ENCODE measurements at regions not wholly inside any gene's neighbourhood (a gene's known extent, or its start where the extent isn't known, plus 50 kb on each side); places are given as distances from the start of the nearest gene placed in this dataset.

GRCh38 chr6:14783594-14783993 is 462.3 kb upstream of the JARID2 start:
- DNase-seq (ENCODE audit: low spot score) = no peak

- no peak for DNase-seq (ENCODE audit: low spot score)
Measured at GRCh38 chr6:14784596-14785492, 461.0 kb upstream of the JARID2 start.

GRCh38 chr6:14785493-14785790 is 460.4 kb upstream of the JARID2 start:
- DNase-seq (ENCODE audit: low spot score) = no peak

- no peak for DNase-seq (ENCODE audit: low spot score)
Measured at GRCh38 chr6:14786008-14786407, 459.9 kb upstream of the JARID2 start.

GRCh38 chr6:14786455-14786854 is 459.4 kb upstream of the JARID2 start:
- DNase-seq (ENCODE audit: low spot score) = no peak

DNA sequence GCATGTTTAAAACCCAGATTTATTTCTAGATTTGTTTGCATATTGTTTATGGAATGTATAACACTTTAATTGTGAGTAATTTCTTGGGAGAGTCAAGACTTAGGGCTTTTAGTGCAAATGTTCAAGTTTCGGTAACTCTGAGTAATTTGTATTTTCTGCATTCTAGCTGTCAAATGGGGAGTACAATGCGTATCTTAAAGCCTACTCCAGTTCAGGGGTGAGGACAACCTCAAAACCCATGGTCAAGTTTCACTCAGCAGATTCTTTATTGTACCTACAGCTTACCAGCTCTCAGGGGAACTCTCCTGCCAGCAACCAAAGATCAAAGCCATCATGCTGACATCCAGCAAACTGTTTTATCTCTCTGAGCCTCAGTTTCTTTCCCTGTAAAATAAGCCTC is 458.6 kb upstream of the JARID2 start:
- no peak for DNase-seq (ENCODE audit: low spot score)

DNA sequence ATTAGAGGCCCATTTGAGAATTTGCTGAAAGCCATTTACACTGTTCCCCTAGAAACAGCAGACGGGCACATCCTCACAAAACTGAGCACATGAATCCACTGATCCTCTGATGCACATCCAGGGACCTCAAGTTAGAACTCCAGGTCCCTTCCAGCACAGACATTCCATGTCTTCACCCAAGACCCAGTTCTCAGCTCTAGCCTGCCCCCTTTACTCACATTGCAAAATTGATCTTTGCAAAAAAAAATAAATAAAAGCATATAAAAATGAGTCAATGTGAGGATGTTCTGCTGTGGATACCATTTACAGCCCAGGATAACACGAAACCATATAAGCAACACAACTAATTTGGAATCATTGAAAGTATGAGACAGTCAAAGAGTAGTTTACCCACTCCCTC is 458.2 kb upstream of the JARID2 start:
- no peak for DNase-seq (ENCODE audit: low spot score)

- no peak for DNase-seq (ENCODE audit: low spot score)
Measured at GRCh38 chr6:14789996-14790395, 455.9 kb upstream of the JARID2 start.

- no peak for DNase-seq (ENCODE audit: low spot score)
Measured at GRCh38 chr6:14790976-14791375, 454.9 kb upstream of the JARID2 start.

DNA sequence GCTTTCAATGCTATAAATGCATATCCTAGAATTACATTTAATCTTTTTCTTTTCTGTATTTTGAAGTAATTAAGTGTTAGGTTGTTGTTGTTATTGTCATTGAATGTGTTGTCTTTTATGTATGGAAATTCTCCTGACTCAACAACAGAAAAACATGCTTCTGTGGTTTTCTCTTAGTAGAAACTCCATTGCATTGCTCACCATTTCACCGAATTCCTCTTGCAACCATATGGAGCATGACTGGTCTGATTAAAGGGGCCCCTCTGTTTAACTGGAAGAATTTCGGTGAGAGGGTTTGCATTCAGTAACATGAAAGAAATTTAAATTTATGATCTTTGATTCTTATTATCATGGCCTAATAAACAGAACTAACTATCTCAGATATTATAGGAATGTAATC is 454.3 kb upstream of the JARID2 start:
- DNase-seq (ENCODE audit: low spot score) = no peak

DNA sequence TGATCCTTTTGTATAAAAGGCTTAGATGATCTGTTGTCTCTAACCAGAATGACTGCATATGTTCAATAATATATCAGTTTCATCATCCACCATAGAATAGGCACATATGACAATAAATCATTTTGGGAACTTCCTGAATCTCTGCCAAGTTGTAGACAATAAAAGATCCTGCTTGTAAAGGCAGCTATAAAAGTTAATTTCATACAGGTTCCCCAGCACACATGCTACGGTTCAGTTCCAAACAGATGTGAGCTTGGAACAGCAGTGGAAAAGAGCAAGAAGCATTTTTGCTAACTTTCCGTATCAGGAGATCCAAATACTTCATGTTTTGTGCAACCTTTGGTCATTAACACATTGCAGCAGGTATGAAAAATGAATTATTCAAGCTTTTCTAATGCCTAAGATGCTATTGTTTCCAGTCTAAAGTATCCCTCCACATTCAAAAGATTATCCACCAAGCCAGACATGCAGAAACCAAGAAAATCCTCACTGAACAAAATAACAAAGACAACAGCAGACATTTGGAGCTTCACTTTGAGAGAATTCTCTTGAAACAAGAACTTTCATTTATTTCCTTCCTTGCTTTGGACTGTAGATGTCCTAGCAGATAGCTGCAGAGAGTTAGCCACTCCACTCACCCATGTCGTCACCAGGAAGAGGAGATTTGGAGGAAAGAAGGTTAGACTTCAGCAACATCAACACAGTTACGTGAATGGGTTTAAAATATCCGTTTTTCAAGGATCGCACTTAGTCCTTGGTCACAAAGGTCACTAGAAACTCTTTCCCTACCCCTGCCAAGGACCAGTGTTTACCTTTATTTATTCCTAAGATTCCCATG is 453.5 kb upstream of the JARID2 start:
- DNase-seq (ENCODE audit: low spot score) = no peak

DNA sequence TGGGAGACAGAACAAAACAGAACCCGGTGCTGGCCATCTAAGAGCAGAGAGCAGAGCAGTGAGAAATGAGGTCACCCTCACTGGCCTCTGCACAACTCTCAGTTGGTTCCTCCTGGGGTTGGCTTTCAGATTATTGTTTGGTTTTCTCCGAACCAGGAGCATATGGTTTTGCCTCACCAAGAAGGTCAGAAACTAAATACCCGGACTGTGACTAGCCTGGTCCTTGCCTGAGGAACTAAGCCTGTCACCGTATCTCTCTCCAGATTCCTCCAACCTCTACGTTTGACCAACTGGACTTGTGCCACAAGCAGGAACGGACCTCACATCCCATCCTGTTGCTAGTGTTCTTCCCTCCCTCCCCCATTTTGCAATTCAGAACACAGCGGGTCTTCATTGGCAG is 450.4 kb upstream of the JARID2 start:
- no peak for DNase-seq (ENCODE audit: low spot score)

DNA sequence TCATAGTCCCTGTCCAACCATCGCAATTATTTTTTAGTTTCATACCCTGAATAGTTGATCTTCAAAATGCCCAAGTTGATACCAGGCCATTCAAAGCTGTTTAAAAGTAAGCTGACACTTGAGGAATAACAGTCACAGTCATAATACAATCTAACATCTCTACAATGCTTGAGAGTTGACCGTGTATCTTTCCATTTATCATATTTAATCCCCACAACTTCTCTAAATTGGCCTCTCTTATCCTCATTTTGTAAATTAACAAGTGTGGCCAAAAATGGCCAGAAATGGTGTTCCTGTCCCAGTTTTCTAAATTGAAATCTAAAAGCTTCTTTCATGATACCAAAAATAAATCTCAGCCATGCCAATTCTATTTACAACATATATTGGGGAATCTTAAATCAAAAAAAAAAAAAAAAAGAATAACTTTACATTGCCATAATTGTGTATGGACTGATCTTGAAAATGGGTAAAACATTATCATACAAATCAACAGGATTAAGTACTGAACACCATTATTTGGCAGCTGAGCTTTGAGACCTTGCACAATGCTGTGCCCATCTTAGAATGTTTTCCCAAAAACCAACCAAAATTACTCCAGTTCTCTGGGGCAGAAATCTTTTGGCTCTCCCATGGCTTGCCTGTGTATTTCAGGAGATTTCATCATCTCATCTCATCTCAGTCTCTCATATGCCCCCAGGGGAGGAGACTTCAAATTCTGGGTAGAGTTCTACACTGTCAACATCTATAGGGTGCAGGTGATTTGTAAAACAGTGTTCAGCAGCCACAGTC is 448.7 kb upstream of the JARID2 start:
- DNase-seq (ENCODE audit: low spot score) = peak; percentile 44

DNA sequence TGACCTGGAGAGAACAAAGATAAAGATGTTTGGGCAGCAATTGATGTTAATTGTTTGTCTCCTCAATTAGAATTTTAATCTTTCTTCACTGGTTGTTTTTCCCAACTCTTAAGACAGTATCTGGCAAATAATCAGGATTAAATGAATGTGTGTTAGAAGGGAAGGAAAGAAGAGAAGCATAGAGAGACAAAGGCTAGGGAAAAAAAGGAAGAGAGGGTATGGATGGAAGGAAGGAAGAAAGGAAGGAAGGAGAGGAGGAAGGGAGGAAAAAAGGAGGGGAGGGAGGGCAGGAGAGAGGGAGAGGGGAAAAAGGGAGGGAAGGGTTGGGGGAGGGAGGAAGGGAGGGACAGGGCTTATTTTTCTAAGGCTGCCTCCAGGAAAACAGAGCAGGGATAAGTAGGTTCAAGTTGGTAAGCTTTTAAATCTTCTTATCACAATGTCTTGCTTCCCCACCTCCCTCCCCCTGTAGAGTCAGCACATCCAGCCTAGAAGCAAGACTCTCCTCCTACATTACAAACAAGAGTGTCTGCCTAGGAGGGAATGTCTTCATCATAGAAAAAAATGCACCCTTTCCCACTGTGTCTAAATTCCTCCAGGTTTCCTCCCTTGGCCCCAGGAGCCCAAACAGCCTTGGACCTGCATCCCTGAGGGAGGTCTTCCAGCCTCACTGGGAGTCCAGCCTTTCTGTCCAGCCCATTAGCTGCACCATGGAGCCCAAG is 447.8 kb upstream of the JARID2 start:
- DNase-seq (ENCODE audit: low spot score) = no peak

DNA sequence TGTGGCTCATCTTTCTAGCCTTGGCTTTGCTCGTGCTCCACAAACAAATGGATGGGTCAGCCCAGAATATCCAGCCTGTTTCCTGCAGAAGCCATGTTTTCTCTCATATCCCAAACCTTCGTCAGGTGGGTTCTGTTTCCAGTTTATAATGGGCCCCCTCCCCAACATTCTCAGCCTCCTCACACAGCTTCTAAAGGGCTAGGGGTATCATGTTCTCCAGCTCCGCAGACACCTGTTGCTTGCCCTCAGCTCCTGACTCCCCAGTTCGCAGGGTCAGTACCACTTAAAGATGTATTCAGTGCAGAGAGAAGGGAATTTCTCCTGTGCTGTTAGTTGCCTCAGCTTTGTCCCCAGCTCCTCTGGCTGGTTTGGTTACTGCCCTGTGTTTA is 447.3 kb upstream of the JARID2 start:
- no peak for DNase-seq (ENCODE audit: low spot score)

DNA sequence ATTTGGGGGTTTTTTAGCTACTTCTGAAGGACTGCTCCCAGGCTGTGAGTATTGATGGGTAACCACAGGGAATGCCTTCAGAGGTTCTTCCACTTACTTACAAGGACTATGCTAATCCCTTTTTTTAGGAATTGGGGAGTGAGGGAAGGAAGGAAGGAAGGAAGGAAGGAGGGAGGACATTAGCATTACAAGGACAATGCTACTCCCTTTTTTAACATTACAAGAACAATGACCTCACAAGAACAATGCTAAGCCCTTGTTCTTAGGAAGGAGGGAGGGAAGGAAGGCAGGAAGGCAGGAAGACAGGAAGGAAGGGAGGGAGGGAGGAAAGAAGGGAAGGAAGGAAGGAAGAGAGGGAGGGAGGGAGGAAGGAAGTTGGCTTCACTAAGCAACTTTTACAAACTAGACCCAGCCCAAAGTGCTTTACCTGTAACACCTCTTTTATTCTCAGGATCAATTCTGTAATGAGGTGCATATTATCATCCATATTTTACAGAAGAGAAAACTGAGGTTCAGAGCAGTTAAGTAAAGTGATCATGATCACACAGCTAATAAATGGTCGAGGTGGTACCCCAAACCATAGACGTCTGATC is 446.8 kb upstream of the JARID2 start:
- no peak for DNase-seq (ENCODE audit: low spot score)

GRCh38 chr6:14799928-14800327 is 445.9 kb upstream of the JARID2 start:
- DNase-seq (ENCODE audit: low spot score) = peak; percentile 89

DNA sequence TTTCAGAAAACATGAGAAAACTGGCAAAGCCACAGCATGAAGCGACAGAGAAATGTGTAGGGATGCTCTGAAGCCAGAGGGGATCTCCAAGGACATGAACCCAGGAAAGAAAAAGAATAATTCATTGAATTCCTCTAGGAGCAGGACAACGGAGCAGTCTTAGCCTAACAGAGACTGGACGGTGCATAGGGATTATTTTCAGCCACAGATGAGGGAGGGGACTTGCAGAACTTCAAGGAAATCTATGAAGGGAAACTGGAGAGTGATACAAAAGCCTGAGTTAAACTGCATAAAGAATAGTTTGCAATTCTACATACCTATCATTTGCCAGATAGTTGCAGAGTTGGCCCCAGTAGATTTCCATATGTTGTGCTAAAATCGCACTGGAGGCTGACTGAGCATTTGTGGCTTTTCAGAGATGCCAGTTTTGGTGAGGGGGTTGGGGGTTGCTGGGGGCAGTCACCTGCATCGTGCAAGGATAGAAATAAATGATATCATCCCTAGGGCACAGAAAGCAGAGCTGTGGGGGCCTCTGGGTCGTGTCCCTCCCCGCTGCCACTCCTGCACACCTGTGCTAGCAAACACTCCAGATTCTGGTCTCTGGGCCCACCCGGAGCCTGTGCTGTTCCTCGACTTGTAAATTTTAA is 443.2 kb upstream of the JARID2 start:
- DNase-seq (ENCODE audit: low spot score) = no peak

DNA sequence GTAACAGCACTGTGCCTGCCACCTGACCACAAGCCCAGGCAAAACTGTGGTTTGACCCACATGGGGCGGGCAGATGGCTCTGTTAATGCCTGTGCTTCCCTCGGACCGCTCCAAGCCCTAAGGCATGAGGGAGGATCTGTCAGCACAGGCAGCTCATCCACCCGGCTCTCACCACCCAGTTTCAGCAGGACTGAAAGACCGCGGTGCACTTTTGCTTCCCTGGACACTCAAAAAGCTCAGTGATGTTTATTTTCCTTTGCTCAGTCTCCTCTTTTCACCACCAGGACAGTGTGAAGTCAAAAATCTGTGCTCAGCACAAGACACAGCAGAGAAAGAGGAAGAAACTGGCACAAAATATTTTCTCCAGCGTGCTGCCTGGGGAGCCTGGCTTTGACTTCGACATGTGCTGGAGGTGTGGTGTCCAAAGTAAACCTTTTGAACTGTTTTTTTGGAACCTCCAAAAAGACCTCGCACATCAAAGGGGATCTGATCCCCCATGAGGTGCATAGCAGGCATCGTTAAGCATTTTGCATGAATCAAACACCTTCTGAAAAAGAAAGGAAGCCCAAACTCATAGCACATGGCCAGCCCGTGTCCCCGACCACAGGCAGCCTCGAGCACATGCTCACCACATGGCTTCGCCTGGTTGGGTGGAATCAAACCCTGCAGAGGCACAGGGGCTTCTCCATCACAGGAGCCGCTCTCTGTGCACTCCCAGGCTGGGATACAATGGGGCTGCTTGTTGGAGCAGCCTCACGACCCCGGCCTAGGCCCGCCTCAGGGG is 441.7 kb upstream of the JARID2 start:
- no peak for DNase-seq (ENCODE audit: low spot score)

DNA sequence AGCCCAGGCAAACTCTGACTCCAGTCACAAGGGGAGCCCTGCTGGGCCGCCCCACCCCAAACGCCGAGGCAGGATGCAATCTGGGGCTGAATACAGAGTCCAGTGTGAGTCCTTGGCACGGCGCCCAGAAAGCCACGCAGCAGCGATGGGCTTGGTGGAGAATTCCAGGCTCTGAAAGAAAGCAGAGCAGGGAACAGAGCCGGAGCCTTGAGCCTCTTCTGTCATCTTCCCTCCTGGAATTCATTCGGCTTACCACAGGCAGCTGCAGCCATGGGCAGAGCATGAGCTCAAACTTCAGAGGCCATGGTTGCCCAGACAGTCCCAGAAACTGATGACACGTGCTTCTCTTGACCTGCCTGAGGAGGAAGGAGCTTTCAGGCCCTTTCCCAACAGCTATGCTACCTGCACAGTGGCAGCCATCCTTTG is 441.1 kb upstream of the JARID2 start:
- peak; percentile 41 for DNase-seq (ENCODE audit: low spot score)
